Thyroid gland (tissue), 4 donors: ENCODE measurements at regions not wholly inside any gene's neighbourhood (a gene's known extent, or its start where the extent isn't known, plus 50 kb on each side); places are given as distances from the start of the nearest gene placed in this dataset.
"Not testable (repeated sequence)": the region's sequence is repeated elsewhere in the genome, so short reads cannot be mapped to it uniquely, and the experiment has no call there.

Experiments used
- DNase-seq, 2 donors: peaks; one replicate each; pipeline ENCODE4 v3.0.0-alpha.2; 2019
- H3K27ac ChIP-seq, 3 donors: fragments of 200-600 bp; sonication (generic); 1 replicate in 2 of 3; 2 replicates in 1 of 3; pipeline ENCODE4 v1.5.1; 2016 to 2019; ENCODE audit warnings: mild to moderate bottlenecking in 1 of 3, moderate library complexity in 1 of 3
- H3K27me3 ChIP-seq: fragments of 200-600 bp; sonication (generic); one replicate; pipeline ENCODE4 v1.5.1; 2019
- H3K36me3 ChIP-seq, 2 donors: fragments of 200-600 bp; sonication (generic); one replicate each; pipeline ENCODE4 v1.5.1; 2016 to 2019
- H3K4me1 ChIP-seq, 2 donors: fragments of 200-600 bp; sonication (generic); one replicate each; pipeline ENCODE4 v1.5.1; 2017 to 2019
- H3K4me3 ChIP-seq, 3 donors: fragments of 200-600 bp; sonication (generic); replicated peaks in 1 of 3; 1 replicate in 2 of 3; 2 replicates in 1 of 3; pipeline ENCODE4 v1.5.1; 2016; ENCODE audit warnings: mild to moderate bottlenecking in 1 of 3
- H3K9me3 ChIP-seq: fragments of 200-600 bp; sonication (generic); one replicate; pipeline ENCODE4 v1.5.1; 2017
- CTCF ChIP-seq, 6 experiments: fragments of 200-600 bp in 3 of 6; fragments of 450-650 bp in 3 of 6; sonication (generic) in 3 of 6; IDR thresholded peaks; one replicate each; pipeline ENCODE4 v1.5.1; 2016 to 2019; ENCODE audit warnings: antibody characterized with exemption in 6 of 6, mild to moderate bottlenecking in 2 of 6, inconsistent platforms in 1 of 6, moderate library complexity in 1 of 6
- POLR2A ChIP-seq, 2 donors: fragments of 450-650 bp; IDR thresholded peaks; one replicate each; pipeline ENCODE4 v1.6.1; 2017; ENCODE audit warnings: antibody characterized with exemption in 2 of 2, mild to moderate bottlenecking in 2 of 2, moderate library complexity in 1 of 2
- WGBS, 2 donors: methylation state at CpG; one replicate each; pipeline ENCODE4 v1.1.5; 2017; 5-methylcytosine and 5-hydroxymethylcytosine counted together
- intact Hi-C: fragments of 100-400 bp; cut with DNase I; formaldehyde crosslinking; loops from one replicate; pipeline ENCODE4 v1.15.1; 2023

- H3K27me3 ChIP-seq: no peaks in the 10 kb centered on the region
Measured at GRCh38 chr1:165112260-165112659, 244.3 kb downstream of the LMX1A start.

GRCh38 chr1:165109013-165109412 lies 247.5 kb downstream of the LMX1A start:
- Histone ChIP-seq H3K9me3 (no peaks in the 10 kb centered on the region), H3K4me3 (no peak overlapping the region), H3K36me3 (no peaks in the 10 kb centered on the region), H3K27me3 (no peaks in the 10 kb centered on the region), H3K27ac (no peak overlapping the region), H3K4me1 (no peaks in the 10 kb centered on the region)
- DNase-seq: no peak
- WGBS, 2 donors: 37 to 40% methylated on average over 3 to 4 of the region's 4 CpGs
- TF ChIP-seq CTCF (IDR thresholded peaks at IDR 0.05): no peak
- TF ChIP-seq POLR2A (IDR thresholded peaks at IDR 0.05): no peak
- intact Hi-C loops: no loop called here

More at GRCh38 chr1:165112260-165112659, 244.3 kb downstream of the LMX1A start:
- H3K4me1 ChIP-seq: peaks cover 0 to 8% of the 10 kb centered on the region in 2 donors
- H3K36me3 ChIP-seq: no peaks in the 10 kb centered on the region
- intact Hi-C loops: no loop called here
- DNase-seq: no peak
- 84 to 86% methylated on average over 7 of the region's 7 CpGs for WGBS, 2 donors
- H3K4me3 ChIP-seq: no peak overlapping the region
- no peaks in the 10 kb centered on the region for H3K9me3 ChIP-seq
- no peak overlapping the region for H3K27ac ChIP-seq
- TF ChIP-seq CTCF (IDR thresholded peaks at IDR 0.05): no peak
- no peak for TF ChIP-seq POLR2A (IDR thresholded peaks at IDR 0.05)

GRCh38 chr1:165092542-165093162 lies 263.9 kb downstream of the LMX1A start:
- DNase-seq, H3K27ac ChIP-seq, H3K27me3 ChIP-seq, H3K4me1 ChIP-seq, H3K9me3 ChIP-seq, H3K4me3 ChIP-seq, intact Hi-C loops, H3K36me3 ChIP-seq: not testable (repeated sequence)
- 36 to 40% methylated on average over 7 of the region's 7 CpGs for WGBS, 2 donors

GRCh38 chr1:165080253-165080896 lies 276.1 kb downstream of the LMX1A start:
- H3K4me1 ChIP-seq: no peaks in the 10 kb centered on the region
- no peaks in the 10 kb centered on the region for H3K27me3 ChIP-seq
- H3K36me3 ChIP-seq: no peaks in the 10 kb centered on the region
- no peaks in the 10 kb centered on the region for H3K9me3 ChIP-seq
- no peak overlapping the region for H3K4me3 ChIP-seq
- no peak for DNase-seq
- intact Hi-C loops: no loop called here
- no peak for TF ChIP-seq CTCF (IDR thresholded peaks at IDR 0.05)
- H3K27ac ChIP-seq: no peak overlapping the region
- WGBS, 2 donors: 58 to 76% methylated on average over 4 of the region's 4 CpGs

- Histone ChIP-seq H3K27me3 (no peaks in the 10 kb centered on the region), H3K9me3 (no peaks in the 10 kb centered on the region), H3K27ac (no peak overlapping the region), H3K36me3 (no peaks in the 10 kb centered on the region), H3K4me3 (no peak overlapping the region), H3K4me1 (no peaks in the 10 kb centered on the region)
- intact Hi-C loops: no loop called here
- DNase-seq: no peak
- TF ChIP-seq CTCF (IDR thresholded peaks at IDR 0.05): no peak
Measured at GRCh38 chr1:165078391-165078790, 278.1 kb downstream of the LMX1A start.
